Stimulated activated CD8-positive, alpha-beta memory T cell treated with anti-CD3 and anti-CD28 coated beads, Interleukin-4, amount 100 ng/mL, for 24 hours (primary cell): ENCODE measurements at regions not wholly inside any gene's neighbourhood (a gene's known extent, or its start where the extent isn't known, plus 50 kb on each side); places are given as distances from the start of the nearest gene placed in this dataset.

Experiments
- DNase-seq: peaks from one replicate; pipeline ENCODE4 v3.0.0-alpha.2; 2020; ENCODE audit warnings: low read depth

DNA sequence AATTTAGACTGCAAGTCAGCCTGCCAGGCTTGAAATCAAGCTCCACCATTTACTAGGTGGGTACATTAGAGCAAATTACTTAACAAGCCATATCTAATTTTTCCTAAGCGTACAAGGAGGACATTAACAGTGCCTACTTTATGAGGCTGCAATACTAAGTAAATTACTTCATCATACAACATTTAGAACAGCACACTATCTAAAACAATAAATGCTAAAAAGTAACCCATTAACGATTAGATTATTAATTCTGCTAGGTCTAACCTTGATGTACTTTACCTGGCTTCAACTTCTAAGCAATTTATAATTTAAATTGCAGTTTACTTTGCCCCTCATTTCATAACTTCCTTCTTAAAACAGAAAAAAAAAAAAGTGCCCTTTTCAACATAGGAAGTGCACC, 1155.6 kb upstream of the NCAM2 start:
- no peak for DNase-seq

DNA sequence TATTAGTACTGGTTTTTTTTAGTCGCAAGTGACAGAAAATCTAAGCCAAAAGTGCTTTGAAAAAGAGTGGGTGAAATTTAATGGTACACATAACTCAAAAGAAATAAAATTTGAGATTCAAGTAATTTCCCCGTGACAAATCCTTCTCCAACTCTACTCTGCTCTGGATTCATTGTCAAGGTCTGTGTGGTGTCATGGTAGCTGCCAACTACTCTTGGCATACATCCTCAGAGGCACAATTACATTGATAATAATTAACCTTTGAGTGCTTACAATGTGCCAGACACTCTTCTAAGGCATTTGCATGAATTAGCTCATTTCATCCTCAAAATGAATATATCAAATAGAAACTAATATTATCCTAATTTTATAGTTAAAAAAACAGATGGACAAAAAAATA, 1153.9 kb upstream of the NCAM2 start:
- DNase-seq, result no peak

DNA sequence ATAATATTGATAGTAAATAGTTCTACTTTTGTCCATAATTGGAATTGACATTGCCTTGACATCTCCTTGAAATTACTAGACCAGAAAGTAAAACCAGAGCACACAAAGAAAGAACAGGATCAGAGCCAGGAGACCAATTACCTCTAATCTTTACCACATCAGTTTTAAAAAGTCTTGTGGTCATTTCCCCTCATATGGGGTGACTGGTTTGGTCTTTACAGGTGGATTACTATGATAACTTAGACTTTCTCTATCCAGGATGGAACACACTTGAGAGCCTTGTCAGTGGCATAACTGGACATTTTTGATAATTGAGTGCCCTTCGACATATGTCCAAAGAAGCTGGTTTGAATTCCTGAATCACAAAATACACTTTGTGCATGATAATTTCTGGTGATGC, 1148.1 kb upstream of the NCAM2 start:
- DNase-seq, result no peak

DNA sequence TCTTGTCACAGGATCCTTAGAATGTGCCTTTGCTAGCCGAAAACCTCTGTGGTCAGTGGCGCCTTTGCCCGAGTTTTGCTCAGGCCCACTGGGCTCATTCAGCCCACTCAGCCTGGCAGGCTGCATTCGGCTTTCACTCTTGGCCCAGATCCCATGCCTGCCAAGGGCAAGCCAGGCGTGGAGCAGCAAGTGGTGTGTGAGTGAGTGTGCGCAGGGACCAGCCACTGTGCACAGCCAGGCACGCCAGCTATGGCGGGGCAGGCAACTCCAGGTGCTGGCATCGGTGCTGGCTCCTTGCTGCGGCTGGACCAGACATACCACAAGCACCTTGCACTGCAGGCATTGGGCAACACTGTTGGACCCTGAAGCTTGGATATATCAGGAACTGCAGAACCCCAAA, 1145.1 kb upstream of the NCAM2 start:
- no peak for DNase-seq

DNA sequence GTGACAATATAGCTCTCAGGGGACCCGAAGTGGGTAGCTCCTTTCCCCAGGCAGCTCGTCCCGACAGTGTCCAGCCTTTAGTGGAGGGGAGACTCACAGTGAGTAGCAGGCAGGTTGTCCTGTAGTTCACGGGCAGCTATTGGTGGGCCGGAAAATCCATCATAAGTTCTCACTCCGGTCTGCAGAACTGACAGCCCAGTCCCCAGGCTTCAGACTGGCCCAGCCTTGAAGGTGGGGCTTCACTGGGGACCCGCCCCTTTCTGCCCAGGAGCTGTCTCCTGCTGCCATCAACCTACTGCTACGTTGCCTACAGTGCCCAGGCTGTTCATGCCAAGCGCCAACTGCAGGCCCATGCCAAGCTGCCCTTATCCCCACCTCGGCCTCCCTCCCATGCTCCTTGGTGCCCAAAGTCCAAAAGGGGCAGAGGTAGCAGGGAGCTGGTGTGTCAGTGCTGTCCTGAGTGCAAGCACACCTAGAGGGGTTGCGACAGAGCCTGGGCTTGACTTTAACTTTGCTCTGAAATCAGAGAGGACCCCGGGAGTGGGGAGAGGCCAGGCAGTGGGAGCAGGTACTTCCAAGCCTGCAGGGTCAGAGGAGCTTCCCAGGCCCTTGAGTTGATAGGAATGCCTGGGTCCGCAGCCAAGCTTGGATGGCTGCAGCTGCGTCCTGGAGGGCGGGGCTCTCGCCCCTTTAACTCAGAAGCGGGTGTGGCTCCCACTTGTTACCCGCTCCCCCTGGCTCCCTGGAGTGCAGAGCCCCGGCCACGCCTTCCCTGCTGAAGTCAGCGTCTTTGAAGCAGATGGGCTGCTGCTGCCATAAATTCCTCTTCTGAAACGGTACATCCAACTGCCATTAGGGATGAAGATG, 1144.3 kb upstream of the NCAM2 start:
- no peak for DNase-seq

DNA sequence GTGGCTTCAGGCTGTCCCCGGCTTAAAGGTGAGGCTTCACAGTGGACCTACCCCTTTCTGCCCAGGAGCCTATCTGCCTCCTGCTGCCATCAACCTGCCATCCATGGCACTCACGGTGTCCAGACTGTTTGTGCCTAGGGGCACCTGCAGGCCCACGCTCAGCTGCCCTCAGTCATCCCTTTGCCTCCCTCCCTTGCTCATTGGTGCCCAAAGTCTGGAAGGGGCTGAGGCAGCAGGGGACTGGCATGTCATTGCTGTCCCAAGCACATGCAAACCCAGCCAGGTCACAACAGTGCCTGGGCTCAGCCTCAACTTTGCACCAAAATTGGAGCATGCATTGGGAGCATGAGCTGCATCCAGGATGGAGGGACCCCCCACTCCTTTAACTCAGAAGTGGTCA, 1142.7 kb upstream of the NCAM2 start:
- no peak for DNase-seq

DNA sequence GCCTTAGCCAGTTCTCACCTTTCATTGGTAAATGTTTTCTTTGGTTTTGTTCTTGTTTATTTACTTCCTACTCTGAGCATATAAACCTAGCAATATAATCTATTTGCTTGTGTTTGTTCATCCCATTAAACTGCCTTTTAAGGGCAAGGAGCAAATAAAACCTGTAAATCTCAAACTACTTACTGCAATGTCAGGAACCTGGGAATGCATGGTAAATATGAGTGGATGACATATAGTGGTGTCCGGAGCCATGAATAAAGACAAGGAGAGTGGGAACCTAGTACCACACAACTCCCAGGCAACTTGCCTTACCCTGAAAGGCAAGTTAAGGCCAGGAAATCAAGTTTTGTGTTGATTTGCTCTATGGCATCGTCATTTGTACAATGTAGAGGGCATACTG, 1133.7 kb upstream of the NCAM2 start:
- DNase-seq, result no peak

DNA sequence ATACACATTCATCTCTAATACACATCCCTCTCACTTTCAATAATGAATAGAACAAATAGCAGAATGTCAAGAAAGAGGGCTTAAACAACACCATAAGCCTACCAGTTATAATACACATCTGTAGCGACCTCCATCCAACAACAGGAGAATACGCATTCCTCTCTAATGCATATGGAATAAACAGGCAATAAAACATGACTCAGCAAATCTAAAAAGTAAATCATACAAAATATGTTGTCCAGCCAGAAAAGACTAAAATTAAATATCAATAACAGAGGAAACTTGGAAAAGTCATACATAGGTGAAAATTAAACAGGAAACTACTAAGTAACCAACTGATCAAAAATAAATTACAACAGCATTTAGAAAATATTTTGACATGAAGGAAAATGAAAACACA, 1127.5 kb upstream of the NCAM2 start:
- DNase-seq, result no peak

DNA sequence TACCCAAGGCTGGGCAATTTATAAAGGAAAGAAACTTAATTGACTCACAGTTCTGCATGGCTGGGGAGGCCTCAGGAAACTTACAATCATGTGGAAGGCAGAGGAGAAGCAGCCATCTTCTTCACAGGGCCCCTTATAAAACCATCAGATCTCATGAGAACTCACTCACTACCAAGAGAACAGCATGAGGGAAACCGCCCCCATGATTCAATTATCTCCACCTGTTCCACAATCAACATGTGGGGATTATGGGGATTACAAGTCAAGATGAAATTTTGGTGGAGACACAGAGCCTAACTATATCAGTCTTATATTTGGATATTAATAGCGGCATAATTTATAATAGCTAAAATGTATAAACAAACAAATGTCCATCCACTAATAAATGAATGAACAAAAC, 1123.7 kb upstream of the NCAM2 start:
- no peak for DNase-seq

DNA sequence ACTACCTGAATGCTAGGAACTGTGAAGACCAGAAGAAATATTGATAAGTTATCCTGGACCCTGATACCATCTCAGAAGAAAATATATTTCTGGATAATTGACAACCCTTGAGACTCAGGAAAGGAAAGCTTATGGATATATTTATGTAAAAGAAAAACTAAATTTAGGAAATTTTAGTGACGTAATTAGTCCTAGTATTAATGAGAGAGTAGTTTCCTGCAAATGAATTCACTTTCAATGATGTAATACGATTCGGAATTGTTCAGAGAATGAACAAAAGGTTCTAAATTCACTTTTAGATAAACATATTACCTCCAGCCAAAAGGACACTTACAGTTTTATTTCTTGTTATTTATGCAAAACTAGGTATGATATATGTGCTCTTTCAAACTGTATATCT, 1120.1 kb upstream of the NCAM2 start:
- DNase-seq, result no peak

DNA sequence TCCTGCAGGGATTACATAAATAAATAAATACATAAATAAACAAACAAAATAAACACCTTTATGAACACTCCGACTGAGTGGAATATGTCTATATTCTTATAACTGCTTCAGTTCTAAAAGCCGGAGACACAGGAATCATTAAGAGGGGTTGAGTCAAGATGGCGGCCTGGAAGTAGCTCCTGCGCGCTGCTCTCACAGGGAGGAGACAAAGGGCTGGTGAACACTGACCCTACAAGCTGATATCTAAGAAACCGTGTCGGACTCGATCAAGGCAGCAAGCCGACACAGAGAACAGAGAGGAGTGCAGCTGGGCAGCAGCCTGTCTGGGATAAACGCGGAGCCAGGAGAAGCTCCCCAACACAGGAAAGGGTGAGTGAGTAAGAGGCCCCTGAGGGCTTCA, 1098.6 kb upstream of the NCAM2 start:
- DNase-seq, result no peak

DNA sequence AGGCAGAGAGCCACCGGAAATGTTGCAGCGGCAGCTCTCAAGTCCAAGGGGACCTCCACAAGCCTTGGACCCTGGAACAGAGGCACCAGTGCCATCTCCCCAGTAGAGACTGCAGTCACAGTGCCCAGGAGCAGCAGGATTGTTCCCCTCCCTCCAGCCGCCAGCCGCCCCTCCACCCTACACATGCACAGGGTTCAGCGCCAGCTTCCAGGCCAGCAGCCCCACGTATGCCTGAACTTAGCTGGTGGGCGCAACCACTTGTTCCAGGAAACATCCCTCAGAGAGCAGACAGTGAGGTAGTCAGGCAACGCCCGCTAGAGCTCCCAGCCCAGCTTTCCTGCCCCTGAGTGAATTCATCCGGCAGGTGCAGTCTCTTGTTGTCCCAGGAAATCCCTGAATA, 1098.1 kb upstream of the NCAM2 start:
- DNase-seq, result no peak

DNA sequence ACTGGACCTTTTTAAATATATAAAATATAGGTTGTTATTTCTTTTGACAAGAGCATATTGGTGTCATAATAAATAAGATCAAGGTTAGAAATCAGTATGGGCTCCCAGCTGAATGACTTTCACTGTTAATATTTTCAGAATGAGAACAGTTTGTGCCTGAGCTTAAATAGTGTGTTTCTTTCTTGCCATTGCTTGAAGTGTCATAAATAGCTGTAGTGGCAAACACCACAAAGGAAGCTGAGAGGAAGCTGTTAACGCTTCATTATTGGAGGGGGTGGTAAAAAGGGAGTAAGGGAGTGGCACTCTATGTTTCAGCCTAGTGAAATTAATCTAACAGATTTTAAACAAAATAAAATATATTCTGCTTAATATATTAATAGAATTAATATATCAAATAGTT, 1089.8 kb upstream of the NCAM2 start:
- DNase-seq, result no peak

DNA sequence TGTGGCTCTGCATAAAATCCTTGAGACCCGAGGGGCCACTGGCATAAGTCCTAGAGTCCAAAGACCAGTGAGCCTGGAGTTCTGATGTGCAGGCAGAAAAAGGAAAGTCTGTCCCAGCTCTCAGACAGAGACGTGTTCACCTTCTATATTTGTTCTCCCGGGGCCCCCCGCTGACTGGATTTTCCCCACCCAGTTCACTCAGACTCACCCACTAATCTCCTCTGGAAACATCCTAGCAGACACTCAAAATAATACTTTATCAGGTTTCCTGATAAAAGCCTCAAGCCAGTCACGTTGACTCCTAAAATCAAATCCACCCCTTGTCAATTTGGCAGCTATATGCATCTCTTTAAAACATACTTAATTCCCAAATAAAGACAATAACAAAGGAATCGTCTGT, 1084.2 kb upstream of the NCAM2 start:
- no peak for DNase-seq

DNA sequence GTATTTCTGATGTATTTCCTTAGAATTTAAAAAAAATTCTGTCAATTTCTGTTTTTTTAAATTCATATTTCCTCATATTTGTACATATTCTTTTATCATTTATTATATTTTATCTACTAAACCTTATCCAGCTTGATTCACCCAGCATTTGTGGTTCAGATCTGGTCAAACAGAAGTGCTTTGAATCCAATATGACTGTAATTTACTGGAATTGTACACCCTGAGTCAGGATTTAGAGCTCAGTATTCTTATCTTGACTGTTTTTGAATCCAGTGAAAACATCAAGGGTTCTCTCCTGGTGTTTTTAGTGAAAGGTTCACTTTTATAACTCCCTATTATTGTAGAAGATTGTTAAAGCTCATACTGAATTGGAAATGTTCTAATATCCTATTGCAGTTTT, 1077.0 kb upstream of the NCAM2 start:
- no peak for DNase-seq

DNA sequence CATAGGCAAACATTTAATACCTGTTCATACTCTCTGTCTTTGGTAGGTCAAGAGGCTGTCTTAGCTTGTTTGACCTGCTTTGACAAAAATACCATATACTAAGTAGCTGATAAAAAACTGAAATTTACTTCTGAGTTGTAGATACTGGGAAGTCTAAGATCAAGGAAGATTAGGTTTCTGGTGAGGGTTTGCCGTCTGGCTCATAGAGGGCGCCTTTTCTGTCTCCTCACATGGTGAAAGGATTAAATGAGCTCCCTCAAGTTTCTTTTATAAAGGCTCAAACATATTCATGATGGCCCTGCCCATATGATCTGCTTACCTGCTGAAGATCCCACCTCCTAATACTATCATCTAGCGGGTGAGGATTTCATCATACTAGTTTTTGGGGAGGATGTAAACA, 1076.1 kb upstream of the NCAM2 start:
- no peak for DNase-seq

DNA sequence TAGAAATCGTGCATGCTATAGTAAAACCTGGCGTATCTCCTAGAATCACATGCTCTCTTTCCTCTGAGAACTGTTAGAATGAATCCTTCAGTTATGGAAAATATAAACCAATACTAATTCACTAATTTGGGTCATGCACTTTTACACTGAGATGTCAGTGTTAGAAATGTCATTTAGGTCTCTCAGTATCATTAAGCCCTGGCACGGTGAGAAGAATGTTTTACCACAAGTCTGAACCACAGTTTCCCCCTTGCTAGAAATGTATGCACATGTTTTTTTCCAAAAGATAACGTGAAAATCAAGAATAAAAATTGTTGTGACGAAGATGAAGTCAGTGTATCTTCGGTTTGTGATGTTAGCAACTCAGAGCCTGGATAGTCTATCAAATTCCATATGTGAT, 1062.7 kb upstream of the NCAM2 start:
- no peak for DNase-seq

DNA sequence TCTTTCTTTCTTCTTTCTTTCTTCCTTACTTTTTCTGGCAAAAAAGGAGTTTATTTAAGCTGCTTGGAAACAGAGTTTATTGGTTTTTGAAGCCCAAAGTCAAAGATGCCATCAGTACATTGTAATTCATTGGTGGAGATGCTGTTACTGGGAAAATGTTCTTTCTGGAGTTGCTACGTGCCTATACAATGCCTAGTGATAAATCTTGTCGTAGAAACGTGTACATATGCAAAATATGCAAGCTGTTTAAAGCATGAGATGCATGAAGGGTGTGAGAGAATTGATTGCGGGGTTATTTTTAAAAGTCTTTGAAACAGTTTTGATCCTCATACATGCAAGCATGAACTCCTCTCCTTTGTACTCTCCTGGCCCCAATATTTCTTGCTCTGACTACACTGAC, 1060.6 kb upstream of the NCAM2 start:
- DNase-seq, result no peak

DNA sequence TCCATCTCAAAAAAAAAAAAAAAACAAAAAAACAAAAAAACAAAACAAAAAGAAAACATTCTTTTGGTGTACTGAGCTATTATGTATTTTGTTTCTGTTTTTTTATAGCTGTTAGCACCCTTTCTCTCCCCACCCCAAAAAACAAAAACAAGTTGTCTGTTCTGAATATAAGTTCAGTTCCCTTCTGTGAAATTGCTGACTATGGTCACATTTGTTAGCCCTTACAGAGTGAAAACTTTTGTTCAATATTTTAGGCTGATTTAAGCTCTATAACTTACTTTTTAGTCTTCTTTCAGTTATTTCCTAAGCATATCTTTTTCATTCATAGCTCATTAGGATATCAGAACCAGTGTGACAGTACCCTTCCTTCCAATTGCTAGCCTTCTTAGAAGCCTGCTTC, 1056.6 kb upstream of the NCAM2 start:
- no peak for DNase-seq

DNA sequence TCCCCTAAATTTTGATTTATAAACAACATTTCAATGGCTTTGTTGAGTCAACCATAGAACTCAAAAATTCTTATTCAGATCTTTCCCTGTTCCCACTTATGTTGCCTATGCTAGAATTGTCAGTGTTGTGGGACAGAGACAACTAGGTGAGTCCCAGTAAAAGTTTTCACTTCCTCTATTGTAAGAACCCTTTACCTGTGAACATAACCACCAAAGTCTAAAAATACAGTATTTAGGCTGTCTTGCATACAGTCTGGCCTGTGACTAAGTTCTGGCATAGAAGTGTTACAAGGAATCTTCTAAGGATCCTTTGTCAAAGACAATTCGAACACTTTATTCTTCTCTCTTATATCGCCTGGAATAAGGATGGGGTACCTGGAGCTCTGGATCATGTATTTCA, 1047.9 kb upstream of the NCAM2 start:
- no peak for DNase-seq

DNA sequence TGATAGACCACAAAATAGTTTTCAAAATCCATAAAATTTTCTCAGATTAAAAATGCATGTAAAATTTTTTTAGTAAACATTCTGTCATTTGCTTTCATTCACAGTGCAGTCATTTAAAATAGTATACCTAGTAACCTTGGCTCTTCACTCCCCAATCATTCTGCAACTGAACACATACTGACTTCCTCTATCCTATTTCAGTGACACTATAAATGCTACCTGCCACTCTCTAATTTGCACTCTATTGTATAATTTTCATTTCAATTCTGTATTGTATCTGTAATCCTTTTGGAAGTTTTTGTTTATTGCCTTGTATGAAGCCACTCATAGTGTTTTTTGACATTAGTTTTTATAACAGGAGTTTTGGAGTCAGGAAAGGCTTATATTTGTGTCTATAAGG, 1029.1 kb upstream of the NCAM2 start:
- no peak for DNase-seq

DNA sequence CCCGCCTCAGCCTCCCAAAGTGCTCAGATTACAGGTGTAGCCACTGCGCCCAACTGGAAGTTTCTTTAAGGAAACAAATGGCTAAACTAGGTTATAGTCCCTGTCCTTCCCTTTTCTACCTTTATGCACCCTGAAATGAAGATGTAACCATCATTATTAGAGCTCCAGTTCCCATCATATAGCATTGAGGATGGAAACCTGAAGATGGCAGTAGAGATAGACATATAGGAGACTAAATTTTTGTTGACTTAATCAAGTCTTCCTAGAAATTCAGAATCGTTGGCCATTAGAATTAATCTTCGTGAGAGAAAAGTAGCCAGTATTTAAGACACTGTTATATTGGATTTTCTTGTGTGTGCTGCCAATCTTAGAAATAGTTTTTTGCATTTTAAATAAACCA, 1016.3 kb upstream of the NCAM2 start:
- no peak for DNase-seq

DNA sequence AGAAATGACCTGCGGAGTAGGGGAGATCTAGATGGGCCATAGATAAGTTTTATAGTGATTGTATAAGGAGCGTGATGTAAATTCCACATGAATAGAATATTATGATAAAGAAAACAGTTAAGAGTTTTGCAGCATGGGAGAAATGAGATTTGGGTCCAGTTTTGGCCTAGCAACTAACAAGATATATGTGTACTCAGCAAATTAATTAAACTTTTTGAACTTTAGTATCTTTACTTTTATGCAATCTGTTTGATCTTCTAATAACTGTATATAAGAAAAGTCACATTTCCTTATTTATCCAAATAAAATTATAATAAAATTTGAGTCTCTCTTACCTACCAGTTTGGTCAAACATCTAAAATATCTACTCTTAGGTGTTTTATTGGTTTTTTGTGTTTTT, 1011.8 kb upstream of the NCAM2 start:
- no peak for DNase-seq

DNA sequence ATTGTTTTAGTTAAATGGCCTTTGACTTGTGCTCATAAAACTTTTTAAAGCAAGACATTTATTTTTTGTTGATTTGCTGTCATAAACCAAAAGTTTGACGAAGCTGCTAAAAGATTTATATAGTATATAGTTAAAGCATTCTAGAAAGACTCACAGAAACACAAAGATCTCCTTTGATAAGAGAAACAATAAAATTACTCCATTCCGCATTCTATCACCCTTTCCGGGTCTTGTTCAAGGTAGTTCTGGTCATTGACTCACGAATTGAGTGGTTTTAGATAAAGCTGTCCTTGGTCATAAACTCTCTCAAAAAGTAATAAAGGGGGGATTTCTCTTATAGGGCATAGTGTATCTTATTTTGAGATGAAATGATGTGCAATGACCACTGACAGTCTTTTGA, 1010.5 kb upstream of the NCAM2 start:
- DNase-seq, result no peak

DNA sequence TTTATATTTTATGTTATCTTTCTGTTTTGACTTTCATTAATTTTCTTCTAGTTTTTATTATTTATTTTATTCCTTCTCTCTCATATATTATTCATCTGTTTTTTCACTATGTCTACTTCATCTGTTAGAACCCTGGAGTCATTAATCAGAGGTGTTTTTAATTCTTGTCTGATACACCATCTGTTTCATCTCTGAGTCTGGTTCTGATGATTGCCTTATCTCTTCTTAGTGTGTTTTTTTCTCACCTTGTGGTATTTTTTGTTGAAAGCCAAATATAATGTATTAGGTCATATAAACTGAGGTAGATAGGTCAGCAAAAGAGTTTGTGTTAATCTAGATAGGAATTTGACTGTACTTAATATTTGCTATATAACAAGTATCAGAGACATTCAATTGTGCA, 1005.7 kb upstream of the NCAM2 start:
- DNase-seq, result no peak
